ENCODE measurements at regions not wholly inside any gene's neighbourhood (a gene's known extent, or its start where the extent isn't known, plus 50 kb on each side); places are given as distances from the start of the nearest gene placed in this dataset.

GRCh38 chr2:59575191-59575590, 978.3 kb downstream of the BCL11A start:
- no peak overlapping the region for H3K4me3 Mint-ChIP-seq (ENCODE audit: low read depth, unreplicated experiment)
- no peaks in the 10 kb centered on the region for H3K4me1 Mint-ChIP-seq (ENCODE audit: low read depth, unreplicated experiment)
- CTCF ChIA-PET = no interaction called here
- intact Hi-C loops (cut with micrococcal nuclease; ENCODE audit: unreplicated experiment) = no loop called here
- no peaks in the 10 kb centered on the region for H3K36me3 Mint-ChIP-seq (ENCODE audit: insufficient read depth, unreplicated experiment)
- peaks cover 8% of the 10 kb centered on the region for H3K9me3 Mint-ChIP-seq (ENCODE audit: low read depth, unreplicated experiment)
- no peaks in the 10 kb centered on the region for H3K27me3 Mint-ChIP-seq (ENCODE audit: unreplicated experiment)
- no peak for DNase-seq
- no TSS peak for BruUV-seq (replicated peaks)
- no peak for TF ChIP-seq CTCF (IDR thresholded peaks at IDR 0.05; ENCODE audit: unreplicated experiment)
- no peak overlapping the region for H3K27ac Mint-ChIP-seq (ENCODE audit: unreplicated experiment)

GRCh38 chr2:59572227-59572626, 981.2 kb downstream of the BCL11A start:
- no peak for DNase-seq
- intact Hi-C loops (cut with micrococcal nuclease; ENCODE audit: unreplicated experiment) = no loop called here
- Mint-ChIP-seq H3K36me3 (ENCODE audit: insufficient read depth, unreplicated experiment) (no peaks in the 10 kb centered on the region), H3K9me3 (ENCODE audit: low read depth, unreplicated experiment) (peaks cover 8% of the 10 kb centered on the region), H3K4me1 (ENCODE audit: low read depth, unreplicated experiment) (no peaks in the 10 kb centered on the region), H3K4me3 (ENCODE audit: low read depth, unreplicated experiment) (no peak overlapping the region), H3K27me3 (ENCODE audit: unreplicated experiment) (no peaks in the 10 kb centered on the region), H3K27ac (ENCODE audit: unreplicated experiment) (no peak overlapping the region)
- CTCF ChIA-PET = no interaction called here
- no TSS peak for BruUV-seq (replicated peaks)
- TF ChIP-seq CTCF (IDR thresholded peaks at IDR 0.05; ENCODE audit: unreplicated experiment) = no peak

- BruUV-seq (replicated peaks) = no TSS peak
- DNase-seq = no peak
- H3K27me3 Mint-ChIP-seq (ENCODE audit: unreplicated experiment) = no peaks in the 10 kb centered on the region
- no peak overlapping the region for H3K4me3 Mint-ChIP-seq (ENCODE audit: low read depth, unreplicated experiment)
- no peak overlapping the region for H3K27ac Mint-ChIP-seq (ENCODE audit: unreplicated experiment)
- H3K36me3 Mint-ChIP-seq (ENCODE audit: insufficient read depth, unreplicated experiment) = no peaks in the 10 kb centered on the region
- peaks cover 8% of the 10 kb centered on the region for H3K9me3 Mint-ChIP-seq (ENCODE audit: low read depth, unreplicated experiment)
- intact Hi-C loops (cut with micrococcal nuclease; ENCODE audit: unreplicated experiment) = no loop called here
- no peaks in the 10 kb centered on the region for H3K4me1 Mint-ChIP-seq (ENCODE audit: low read depth, unreplicated experiment)
- TF ChIP-seq CTCF (IDR thresholded peaks at IDR 0.05; ENCODE audit: unreplicated experiment) = no peak
- CTCF ChIA-PET = interaction anchor here (0.7 kb wide), 1 partner anchor 598 kb away, joined by 3 read pairs; no protein-coding TSS in a partner anchor
These were observed 982.6 kb downstream of the BCL11A start for GRCh38 chr2:59570818-59571217.

GRCh38 chr2:59569124-59569523, 984.3 kb downstream of the BCL11A start:
- no peak for TF ChIP-seq CTCF (IDR thresholded peaks at IDR 0.05; ENCODE audit: unreplicated experiment)
- Mint-ChIP-seq H3K27me3 (ENCODE audit: unreplicated experiment) (no peaks in the 10 kb centered on the region), H3K4me3 (ENCODE audit: low read depth, unreplicated experiment) (no peak overlapping the region), H3K27ac (ENCODE audit: unreplicated experiment) (no peak overlapping the region), H3K36me3 (ENCODE audit: insufficient read depth, unreplicated experiment) (no peaks in the 10 kb centered on the region), H3K4me1 (ENCODE audit: low read depth, unreplicated experiment) (no peaks in the 10 kb centered on the region), H3K9me3 (ENCODE audit: low read depth, unreplicated experiment) (peaks cover 3% of the 10 kb centered on the region)
- no TSS peak for BruUV-seq (replicated peaks)
- intact Hi-C loops (cut with micrococcal nuclease; ENCODE audit: unreplicated experiment) = no loop called here
- CTCF ChIA-PET = no interaction called here
- no peak for DNase-seq

- BruUV-seq (replicated peaks) = no TSS peak
- CTCF ChIA-PET = no interaction called here
- no peaks in the 10 kb centered on the region for H3K27me3 Mint-ChIP-seq (ENCODE audit: unreplicated experiment)
- no peaks in the 10 kb centered on the region for H3K36me3 Mint-ChIP-seq (ENCODE audit: insufficient read depth, unreplicated experiment)
- no peak for TF ChIP-seq CTCF (IDR thresholded peaks at IDR 0.05; ENCODE audit: unreplicated experiment)
- no peak overlapping the region for H3K27ac Mint-ChIP-seq (ENCODE audit: unreplicated experiment)
- H3K9me3 Mint-ChIP-seq (ENCODE audit: low read depth, unreplicated experiment) = peaks cover 3% of the 10 kb centered on the region
- no peaks in the 10 kb centered on the region for H3K4me1 Mint-ChIP-seq (ENCODE audit: low read depth, unreplicated experiment)
- no peak overlapping the region for H3K4me3 Mint-ChIP-seq (ENCODE audit: low read depth, unreplicated experiment)
- intact Hi-C loops (cut with micrococcal nuclease; ENCODE audit: unreplicated experiment) = no loop called here
- DNase-seq = no peak
These were observed 985.0 kb downstream of the BCL11A start for GRCh38 chr2:59568461-59568860.

Measured in Calu3 (cell line).